Adrenal gland (tissue), 9 donors: ENCODE measurements at regions not wholly inside any gene's neighbourhood (a gene's known extent, or its start where the extent isn't known, plus 50 kb on each side); places are given as distances from the start of the nearest gene placed in this dataset.
A peak's percentile ranks its signal among the peaks of the same experiment; 100 is the strongest.

ENCODE experiments used
- DNase-seq, 7 donors: peaks; one replicate each; pipeline ENCODE4 v3.0.0-alpha.2; 2019 to 2020
- H3K27ac ChIP-seq, 5 donors: fragments of 200-600 bp; sonication (generic) in 4 of 5; 1 replicate in 3 of 5; 2 replicates in 2 of 5; pipeline versions ENCODE4 v1.5.1 to v1.8.0; 2016 to 2020; ENCODE audit warnings: mild to moderate bottlenecking in 1 of 5
- H3K27me3 ChIP-seq: fragments of 200-600 bp; 2 replicates; pipeline ENCODE4 v1.8.0; 2021
- H3K36me3 ChIP-seq, 2 donors: fragments of 200-600 bp; replicated peaks in 1 of 2; 1 replicate in 1 of 2; 2 replicates in 1 of 2; pipeline versions ENCODE4 v1.5.1 to v1.8.0; 2018 to 2022
- H3K4me1 ChIP-seq, 2 donors: fragments of 200-600 bp; replicated peaks in 1 of 2; 1 replicate in 1 of 2; 2 replicates in 1 of 2; pipeline versions ENCODE4 v1.5.1 to v1.8.0; 2018 to 2021
- H3K4me3 ChIP-seq, 4 donors: fragments of 200-600 bp; sonication (generic) in 3 of 4; one replicate each; pipeline ENCODE4 v1.5.1; 2016 to 2018
- H3K9me3 ChIP-seq, 3 donors: fragments of 200-600 bp; sonication (generic) in 1 of 3; replicated peaks in 1 of 3; 1 replicate in 2 of 3; 2 replicates in 1 of 3; pipeline versions ENCODE4 v1.5.1 to v1.8.0; 2016 to 2021
- CTCF ChIP-seq, 6 experiments: fragments of 450-650 bp in 4 of 6; fragments of 200-600 bp in 2 of 6; sonication (generic) in 1 of 6; IDR thresholded peaks; 1 replicate in 5 of 6; 2 replicates in 1 of 6; pipeline versions ENCODE4 v1.5.1 to v1.8.0; 2016 to 2021; ENCODE audit warnings: antibody characterized with exemption in 6 of 6, mild to moderate bottlenecking in 2 of 6, moderate library complexity in 1 of 6
- POLR2A ChIP-seq, 2 donors: fragments of 450-650 bp; IDR thresholded peaks; one replicate each; pipeline ENCODE4 v1.6.1; 2017; ENCODE audit warnings: antibody characterized with exemption in 2 of 2, mild to moderate bottlenecking in 2 of 2, moderate library complexity in 1 of 2
- WGBS, 4 donors: extraction: QIAGEN DNeasy Blood & Tissue Kit in 2 of 4; methylation state at CpG; one replicate each; pipeline versions ENCODE4 v1.1.5 to v1.1.7; 2013 to 2017; 5-methylcytosine and 5-hydroxymethylcytosine counted together
- intact Hi-C, 2 donors: fragments of 100-400 bp; cut with DNase I; formaldehyde crosslinking; loops; one replicate each; pipeline versions ENCODE4 v1.14.1 to v1.15.0; 2022 to 2023
- donor health status: healthy with polysubstance abuse.
- donor health status: Bipolar disorder and iron deficiency.
- donor health status: DM: yes; HTN: yes; CAD: no.
- donor health status: DM: no; HTN: no; CAD: no.
- donor health status: DM: no; HTN: no; CAD: no.

- Histone ChIP-seq H3K4me3 (no peak overlapping the region), H3K36me3 (no peaks in the 10 kb centered on the region), H3K4me1 (no peaks in the 10 kb centered on the region), H3K9me3 (no peaks in the 10 kb centered on the region), H3K27me3 (no peaks in the 10 kb centered on the region), H3K27ac (no peak overlapping the region)
- no peak for TF ChIP-seq CTCF (IDR thresholded peaks at IDR 0.05)
- intact Hi-C loops = no loop called here
- 85 to 94% (median 88%) methylated on average over 6 of the region's 6 CpGs for WGBS, 4 donors
- no peak for DNase-seq
These were observed 230.4 kb upstream of the PDE10A start for GRCh38 chr6:165893431-165893830.

GRCh38 chr6:165891320-165891719 lies 228.3 kb upstream of the PDE10A start:
- Histone ChIP-seq H3K27ac (no peak overlapping the region), H3K27me3 (no peaks in the 10 kb centered on the region), H3K4me3 (no peak overlapping the region), H3K9me3 (no peaks in the 10 kb centered on the region), H3K4me1 (no peaks in the 10 kb centered on the region), H3K36me3 (no peaks in the 10 kb centered on the region)
- TF ChIP-seq POLR2A (IDR thresholded peaks at IDR 0.05) = no peak
- TF ChIP-seq CTCF (IDR thresholded peaks at IDR 0.05) = peak in 1 of 6 experiments; percentile 20
- no peak for DNase-seq
- 75 to 86% (median 83%) methylated on average over 4 to 5 of the region's 5 CpGs for WGBS, 4 donors
- intact Hi-C loops = no loop called here

- 35 to 39% (median 37%) methylated on average over 9 of the region's 9 CpGs for WGBS, 4 donors
- Histone ChIP-seq H3K36me3 (no peaks in the 10 kb centered on the region), H3K4me1 (no peaks in the 10 kb centered on the region), H3K4me3 (no peak overlapping the region), H3K27ac (no peak overlapping the region), H3K9me3 (no peaks in the 10 kb centered on the region), H3K27me3 (no peaks in the 10 kb centered on the region)
- intact Hi-C loops = no loop called here
- DNase-seq = no peak
- TF ChIP-seq POLR2A (IDR thresholded peaks at IDR 0.05) = no peak
- TF ChIP-seq CTCF (IDR thresholded peaks at IDR 0.05) = peak in 1 of 6 experiments; percentile 15
These were observed 227.3 kb upstream of the PDE10A start for GRCh38 chr6:165890404-165890735.

- no peak overlapping the region for H3K4me3 ChIP-seq
- DNase-seq = peak in 6 of 7 donors; percentile 53 to 74 (median 55)
- intact Hi-C loops = loop anchor here in 1 of 2 donors (5.0 kb wide), 1 partner anchor 212 kb away; no protein-coding TSS in a partner anchor
These were observed 226.8 kb upstream of the PDE10A start for GRCh38 chr6:165889636-165890403.

More at GRCh38 chr6:165889636-165890403, 226.8 kb upstream of the PDE10A start:
- Histone ChIP-seq H3K36me3 (no peaks in the 10 kb centered on the region), H3K27ac (no peak overlapping the region), H3K27me3 (no peaks in the 10 kb centered on the region), H3K4me1 (no peaks in the 10 kb centered on the region), H3K9me3 (no peaks in the 10 kb centered on the region)
- WGBS, 4 donors = 20 to 33% (median 23%) methylated on average over 7 of the region's 7 CpGs
- TF ChIP-seq CTCF (IDR thresholded peaks at IDR 0.05) (peak; percentile 38 to 78 (median 66)), POLR2A (IDR thresholded peaks at IDR 0.05) (no peak)
